Lower leg skin (tissue), 4 donors: ENCODE measurements at regions not wholly inside any gene's neighbourhood (a gene's known extent, or its start where the extent isn't known, plus 50 kb on each side); places are given as distances from the start of the nearest gene placed in this dataset.
"Not testable (repeated sequence)": the region's sequence is repeated elsewhere in the genome, so short reads cannot be mapped to it uniquely, and the experiment has no call there.

ENCODE experiments used
- DNase-seq, 2 donors: peaks; one replicate each; pipeline ENCODE4 v3.0.0-alpha.2; 2019; ENCODE audit warnings: low spot score in 2 of 2
- H3K4me3 ChIP-seq: fragments of 200-600 bp; sonication (generic); 2 replicates; pipeline ENCODE4 v1.5.1; 2017; ENCODE audit warnings: mild to moderate bottlenecking, low read depth; ENCODE audit not compliant: poor library complexity, severe bottlenecking
- CTCF ChIP-seq, 3 donors: fragments of 450-650 bp; IDR thresholded peaks; one replicate each; pipeline ENCODE4 v1.5.1; 2016; ENCODE audit warnings: antibody characterized with exemption in 3 of 3, mild to moderate bottlenecking in 3 of 3, moderate library complexity in 2 of 3
- POLR2A ChIP-seq, 2 donors: fragments of 450-650 bp; IDR thresholded peaks; one replicate each; pipeline ENCODE4 v1.6.1; 2016 to 2017; ENCODE audit warnings: antibody characterized with exemption in 2 of 2, mild to moderate bottlenecking in 1 of 2, moderate library complexity in 1 of 2
- WGBS, 2 donors: methylation state at CpG; one replicate each; pipeline ENCODE4 v1.1.5; 2018; 5-methylcytosine and 5-hydroxymethylcytosine counted together
- intact Hi-C: fragments of 100-400 bp; cut with DNase I; formaldehyde crosslinking; loops from one replicate; pipeline ENCODE4 v1.15.0; 2023; ENCODE audit warnings: low total_unique reads

DNA sequence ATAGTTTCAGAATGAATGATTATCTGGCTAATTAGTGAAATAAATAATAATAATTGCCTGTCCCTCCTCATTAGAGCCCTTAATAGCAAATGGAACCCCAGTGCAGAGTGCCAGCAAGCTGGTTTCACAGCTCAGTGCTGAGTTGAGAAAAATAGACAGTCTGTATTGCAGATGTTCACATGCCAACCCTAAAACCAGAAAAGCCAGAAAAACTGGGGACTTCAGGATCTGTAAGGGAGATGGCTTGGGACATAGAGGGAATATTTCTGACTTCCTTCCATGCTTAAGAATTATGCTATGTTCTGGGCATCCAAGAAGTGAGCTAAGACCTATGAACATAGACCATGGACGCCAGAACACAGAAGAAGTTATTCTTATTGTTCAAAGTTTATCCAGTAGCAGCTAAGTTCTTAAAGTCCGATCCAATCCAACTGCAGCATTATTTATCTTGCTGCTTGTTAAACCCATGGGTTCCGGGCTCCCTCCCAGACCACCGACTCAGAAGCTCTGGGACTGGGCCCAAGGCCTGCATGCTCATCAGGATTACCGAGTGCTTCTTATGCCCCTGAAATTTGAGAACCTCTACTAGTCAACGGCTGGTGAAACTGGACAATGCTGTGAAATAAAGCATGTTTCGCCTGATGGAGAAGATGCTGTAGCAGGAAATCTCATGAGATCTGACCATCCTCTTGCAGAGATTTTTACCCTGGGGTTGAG, 158.3 kb downstream of the FOXB1 start:
- no peak overlapping the region for H3K4me3 ChIP-seq
- no peak for DNase-seq
- TF ChIP-seq POLR2A (IDR thresholded peaks at IDR 0.05) (no peak), CTCF (IDR thresholded peaks at IDR 0.05) (no peak)
- WGBS, 2 donors: 65 to 75% methylated on average over 7 of the region's 7 CpGs
- intact Hi-C loops: no loop called here

DNA sequence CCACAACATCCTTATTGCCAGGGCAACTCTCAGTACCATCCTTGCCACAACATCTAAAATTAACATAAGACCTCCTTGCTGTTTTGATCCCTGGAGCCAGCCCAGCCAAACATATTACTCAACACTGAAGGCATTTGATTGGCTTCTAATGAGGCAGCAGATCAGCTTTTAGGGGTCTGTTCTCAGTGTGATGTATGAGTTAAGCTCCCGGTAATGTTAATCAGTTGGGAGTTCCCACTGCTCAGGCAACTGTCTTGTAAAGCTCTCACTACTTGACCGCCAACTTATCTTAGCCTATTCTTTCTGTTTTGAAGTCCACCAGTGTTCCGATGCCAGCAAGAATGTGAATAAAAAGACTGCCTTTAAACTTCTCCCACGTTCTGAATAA, 158.9 kb downstream of the FOXB1 start:
- intact Hi-C loops: no loop called here
- no peak for DNase-seq
- no peak for TF ChIP-seq CTCF (IDR thresholded peaks at IDR 0.05)
- TF ChIP-seq POLR2A (IDR thresholded peaks at IDR 0.05): no peak
- no peak overlapping the region for H3K4me3 ChIP-seq
- WGBS, 2 donors: 66 to 69% methylated on average over 4 of the region's 4 CpGs

- intact Hi-C loops: no loop called here
- 84 to 85% methylated on average over 3 of the region's 3 CpGs for WGBS, 2 donors
- TF ChIP-seq POLR2A (IDR thresholded peaks at IDR 0.05) (no peak), CTCF (IDR thresholded peaks at IDR 0.05) (no peak)
- DNase-seq: no peak
- no peak overlapping the region for H3K4me3 ChIP-seq
These were observed 161.0 kb downstream of the FOXB1 start for GRCh38 chr15:60165111-60165510.

- intact Hi-C loops: no loop called here
- 40 to 51% methylated on average over 1 of the region's 1 CpG for WGBS, 2 donors
- TF ChIP-seq CTCF (IDR thresholded peaks at IDR 0.05): no peak
- no peak for TF ChIP-seq POLR2A (IDR thresholded peaks at IDR 0.05)
These were observed 168.0 kb downstream of the FOXB1 start for GRCh38 chr15:60172143-60172542.

DNA sequence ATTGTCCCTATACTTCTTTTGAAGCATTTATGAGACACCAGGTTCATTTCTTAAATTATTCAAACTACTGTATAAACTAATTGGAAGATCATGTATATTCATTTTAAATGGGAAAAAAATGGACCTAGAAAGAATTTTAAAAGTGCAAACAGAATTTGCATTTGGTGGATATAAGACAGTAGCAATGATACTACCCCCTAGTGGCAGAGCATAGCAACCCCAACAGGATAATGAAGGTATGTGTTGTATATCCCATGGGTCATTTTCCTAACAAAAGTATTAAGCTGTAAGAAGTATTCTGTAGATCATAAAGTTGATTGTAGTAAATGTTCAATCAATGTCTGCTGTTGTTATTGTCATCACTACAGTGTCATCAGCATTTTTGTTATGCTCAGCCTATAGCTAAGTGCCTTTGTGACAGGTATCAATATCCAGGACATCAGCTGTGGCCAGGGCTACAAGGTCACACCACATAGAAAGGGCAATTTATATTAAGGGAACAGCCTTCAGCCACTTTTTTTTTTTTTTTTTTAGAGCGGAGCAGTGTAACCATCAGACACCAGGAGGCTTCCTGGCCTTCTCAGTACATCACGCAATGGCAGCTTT, 175.8 kb downstream of the FOXB1 start:
- H3K4me3 ChIP-seq: no peak overlapping the region
- no peak for DNase-seq
- intact Hi-C loops: no loop called here
- no peak for TF ChIP-seq CTCF (IDR thresholded peaks at IDR 0.05)
- TF ChIP-seq POLR2A (IDR thresholded peaks at IDR 0.05): no peak
- WGBS, 2 donors: 74% methylated on average over 2 of the region's 2 CpGs

More at GRCh38 chr15:60172143-60172542, 168.0 kb downstream of the FOXB1 start:
- H3K4me3 ChIP-seq: no peak overlapping the region
- no peak for DNase-seq

DNA sequence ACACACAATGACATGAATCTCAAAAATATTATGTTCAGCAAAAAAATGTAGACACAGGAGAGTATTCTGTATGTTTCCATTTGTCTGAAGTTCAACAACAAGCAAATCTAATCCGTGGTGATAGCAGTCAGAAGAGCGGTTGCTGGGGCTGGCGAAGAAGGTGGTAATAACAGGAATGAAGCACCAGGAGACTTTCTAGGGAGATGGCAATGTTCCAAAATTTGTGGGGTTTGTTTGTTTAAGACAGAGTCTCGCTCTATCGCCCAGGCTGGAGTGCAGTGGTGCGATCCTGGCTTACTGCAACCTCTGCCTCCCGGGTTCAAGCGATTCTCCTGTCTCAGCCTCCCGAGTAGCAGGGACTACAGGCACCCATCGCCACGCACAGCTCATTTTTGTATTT, 177.8 kb downstream of the FOXB1 start:
- intact Hi-C loops, DNase-seq, H3K4me3 ChIP-seq: not testable (repeated sequence)
- 83 to 94% methylated on average over 11 of the region's 11 CpGs for WGBS, 2 donors
